Kidney (tissue), 13 donors: ENCODE measurements at regions not wholly inside any gene's neighbourhood (a gene's known extent, or its start where the extent isn't known, plus 50 kb on each side); places are given as distances from the start of the nearest gene placed in this dataset.
"Not testable (repeated sequence)": the region's sequence is repeated elsewhere in the genome, so short reads cannot be mapped to it uniquely, and the experiment has no call there.

Source experiments
- DNase-seq, 5 donors: peaks; one replicate each; pipeline ENCODE4 v3.0.0-alpha.2; 2013 to 2020
- FAIRE-seq: peaks from 2 replicates; lab custom pipeline; 2012; peaks lifted over from hg19 to GRCh38; lab: Jason Lieb, UNC
- H3K27ac ChIP-seq, 2 donors: one replicate each; pipeline ENCODE4 v1.7.0; 2013; ENCODE audit warnings: low read depth in 2 of 2, low read length in 2 of 2, inconsistent platforms in 1 of 2
- H3K27me3 ChIP-seq: one replicate; pipeline ENCODE4 v1.7.1; 2013; ENCODE audit warnings: low read length, inconsistent platforms; ENCODE audit not compliant: control insufficient read depth, insufficient read depth
- H3K36me3 ChIP-seq, 3 donors: one replicate each; pipeline versions ENCODE4 v1.7.0 to v1.7.1; 2013; ENCODE audit warnings: low read length in 3 of 3, control low read depth in 1 of 3, inconsistent platforms in 1 of 3; ENCODE audit not compliant: insufficient read depth in 3 of 3, control insufficient read depth in 2 of 3
- H3K4me1 ChIP-seq, 3 donors: one replicate each; pipeline versions ENCODE4 v1.7.0 to v1.7.1; 2013; ENCODE audit warnings: low read length in 3 of 3, inconsistent platforms in 1 of 3, low read depth in 1 of 3; ENCODE audit not compliant: control insufficient read depth in 2 of 3, insufficient read depth in 2 of 3
- H3K4me3 ChIP-seq, 3 donors: one replicate each; pipeline versions ENCODE4 v1.7.0 to v1.8.1; 2013; ENCODE audit warnings: low read length in 3 of 3, control low read depth in 1 of 3, inconsistent platforms in 1 of 3
- H3K9ac ChIP-seq, 3 donors: one replicate each; pipeline versions ENCODE4 v1.7.0 to v1.7.1; 2013; ENCODE audit warnings: low read length in 3 of 3, control low read depth in 1 of 3, inconsistent platforms in 1 of 3
- H3K9me3 ChIP-seq, 3 donors: one replicate each; pipeline versions ENCODE4 v1.7.0 to v1.7.1; 2013; ENCODE audit warnings: low read length in 3 of 3, control low read depth in 1 of 3, inconsistent platforms in 1 of 3; ENCODE audit not compliant: control insufficient read depth in 2 of 3, insufficient read depth in 1 of 3
- CTCF ChIP-seq: IDR thresholded peaks from 3 replicates; pipeline ENCODE4 v1.5.1; 2012; ENCODE audit warnings: mild to moderate bottlenecking, moderate library complexity, borderline replicate concordance; ENCODE audit not compliant: insufficient read depth; ENCODE audit errors: extremely low read depth
- intact Hi-C: fragments of 100-400 bp; cut with DNase I; formaldehyde crosslinking; loops from one replicate; pipeline ENCODE4 v1.11.1; 2022
- donor health status: control.
- donor health status: control.
- donor health status: control.
- donor health status: control.
- donor health status: control.
- donor health status: DM: yes; HTN: yes; CAD: no.
- donor health status: Normal renal cell carcinoma (clear cell type).

GRCh38 chr12:70008944-70009343 is 183.9 kb downstream of the MYRFL start:
- Histone ChIP-seq H3K4me3 (no peak overlapping the region), H3K4me1 (no peaks in the 10 kb centered on the region), H3K9me3 (peaks cover 0 to 15% (median 0%) of the 10 kb centered on the region in 3 donors), H3K9ac (no peak overlapping the region), H3K27me3 (no peaks in the 10 kb centered on the region), H3K36me3 (no peaks in the 10 kb centered on the region), H3K27ac (no peak overlapping the region)
- no peak for DNase-seq
- no peak for FAIRE-seq
- TF ChIP-seq CTCF: no peak
- intact Hi-C loops: no loop called here

GRCh38 chr12:70011353-70011752 is 186.3 kb downstream of the MYRFL start:
- Histone ChIP-seq H3K27me3 (no peaks in the 10 kb centered on the region), H3K4me3 (no peak overlapping the region), H3K4me1 (no peaks in the 10 kb centered on the region), H3K36me3 (no peaks in the 10 kb centered on the region), H3K27ac (no peak overlapping the region), H3K9ac (no peak overlapping the region), H3K9me3 (peaks cover 0 to 15% (median 0%) of the 10 kb centered on the region in 3 donors)
- intact Hi-C loops: no loop called here
- DNase-seq: no peak
- no peak for FAIRE-seq
- no peak for TF ChIP-seq CTCF

GRCh38 chr12:70013016-70013415 is 188.0 kb downstream of the MYRFL start:
- H3K27me3 ChIP-seq, H3K27ac ChIP-seq, H3K4me3 ChIP-seq, DNase-seq, H3K36me3 ChIP-seq, H3K9ac ChIP-seq, H3K4me1 ChIP-seq, intact Hi-C loops, FAIRE-seq: not testable (repeated sequence)
- peaks cover 0 to 13% (median 0%) of the 10 kb centered on the region in 3 donors for H3K9me3 ChIP-seq

GRCh38 chr12:70028515-70028914 is 203.5 kb downstream of the MYRFL start:
- Histone ChIP-seq H3K36me3 (no peaks in the 10 kb centered on the region), H3K27ac (no peak overlapping the region), H3K27me3 (no peaks in the 10 kb centered on the region), H3K9me3 (no peaks in the 10 kb centered on the region), H3K4me1 (no peaks in the 10 kb centered on the region), H3K9ac (no peak overlapping the region), H3K4me3 (no peak overlapping the region)
- TF ChIP-seq CTCF: no peak
- no peak for FAIRE-seq
- intact Hi-C loops: no loop called here
- DNase-seq: no peak
